Liver (tissue), 3 donors: ENCODE measurements at regions not wholly inside any gene's neighbourhood (a gene's known extent, or its start where the extent isn't known, plus 50 kb on each side); places are given as distances from the start of the nearest gene placed in this dataset.

Source experiments
- EGR1 ChIP-seq, 2 donors: IDR thresholded peaks; 2 replicates each; pipeline ENCODE4 v1.6.1; 2016 to 2018; ENCODE audit warnings: antibody characterized with exemption in 2 of 2, low read depth in 2 of 2
- GABPA ChIP-seq, 2 donors: IDR thresholded peaks in 1 of 2; conservative IDR thresholded peaks in 1 of 2; 2 replicates each; pipeline ENCODE4 v1.6.1; 2016; ENCODE audit warnings: antibody characterized with exemption in 2 of 2, mild to moderate bottlenecking in 1 of 2, moderate library complexity in 1 of 2
- HNF4A ChIP-seq, 2 donors: conservative IDR thresholded peaks; 2 replicates each; pipeline ENCODE4 v1.6.1; 2016; ENCODE audit warnings: antibody characterized with exemption in 2 of 2, mild to moderate bottlenecking in 2 of 2
- JUND ChIP-seq, 2 donors: IDR thresholded peaks; 2 replicates each; pipeline ENCODE4 v1.6.1; 2016; ENCODE audit warnings: antibody characterized with exemption in 2 of 2
- NR2F2 ChIP-seq: IDR thresholded peaks from 2 replicates; pipeline ENCODE4 v1.6.1; 2016; ENCODE audit warnings: antibody characterized with exemption
- RAD21 ChIP-seq, 2 donors: IDR thresholded peaks; 2 replicates each; pipeline ENCODE4 v1.6.1; 2016; ENCODE audit warnings: antibody characterized with exemption in 2 of 2, mild to moderate bottlenecking in 2 of 2
- SP1 ChIP-seq: IDR thresholded peaks from 2 replicates; pipeline ENCODE4 v1.6.1; 2018; ENCODE audit warnings: antibody characterized with exemption, mild to moderate bottlenecking
- TAF1 ChIP-seq: conservative IDR thresholded peaks from 2 replicates; pipeline ENCODE4 v1.6.1; 2016; ENCODE audit warnings: antibody characterized with exemption, mild to moderate bottlenecking
- YY1 ChIP-seq: IDR thresholded peaks from 2 replicates; pipeline ENCODE4 v1.6.1; 2016; ENCODE audit warnings: antibody characterized with exemption, mild to moderate bottlenecking
- TF ChIP-seq, protein P1 (sequence below): fragments of 150-350 bp; IDR thresholded peaks from 2 replicates; pipeline ENCODE4 v1.5.1; 2017; ENCODE audit warnings: improper control_type of control experiment, low read depth, low read length; ENCODE audit not compliant: missing input control
- TF ChIP-seq, protein P2 (sequence below): IDR thresholded peaks from 2 replicates; pipeline ENCODE4 v1.6.1; 2016; ENCODE audit warnings: antibody characterized with exemption, mild to moderate bottlenecking
- TF ChIP-seq, protein P3 (sequence below): IDR thresholded peaks from 2 replicates; pipeline ENCODE4 v1.6.1; 2016; ENCODE audit warnings: antibody characterized with exemption
- TF ChIP-seq, protein P4 (sequence below): IDR thresholded peaks from 2 replicates; pipeline ENCODE4 v1.6.1; 2016; ENCODE audit warnings: antibody characterized with exemption
- TF ChIP-seq, protein P5 (sequence below): IDR thresholded peaks from 2 replicates; pipeline ENCODE4 v1.6.1; 2016; ENCODE audit warnings: antibody characterized with exemption
- donor health status: healthy.
- donor health status: healthy.

DNA sequence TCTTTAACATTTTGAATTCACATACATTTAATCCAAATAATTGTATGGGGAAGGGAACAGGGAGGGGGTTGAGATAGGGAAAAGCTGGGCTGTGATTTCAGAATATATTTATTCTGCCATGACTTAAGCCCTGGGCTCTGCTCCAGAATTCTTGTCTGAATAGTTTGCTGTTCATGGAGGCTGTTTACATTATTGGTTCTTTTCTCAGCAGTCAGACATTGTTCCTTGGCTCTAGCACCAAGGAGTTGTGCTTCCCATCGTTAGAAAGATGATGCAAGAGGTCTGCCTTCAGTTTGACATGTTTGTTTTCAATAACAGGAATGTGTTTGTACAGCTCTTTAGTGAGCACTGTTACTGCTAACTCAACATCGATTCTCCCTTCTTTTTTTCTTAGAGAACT, 198.8 kb upstream of the CDYL start:
- no peak for TF ChIP-seq EGR1 (IDR thresholded peaks at IDR 0.05; ENCODE audit: low read depth in 2 of 2)
- TF ChIP-seq, protein P1, sequence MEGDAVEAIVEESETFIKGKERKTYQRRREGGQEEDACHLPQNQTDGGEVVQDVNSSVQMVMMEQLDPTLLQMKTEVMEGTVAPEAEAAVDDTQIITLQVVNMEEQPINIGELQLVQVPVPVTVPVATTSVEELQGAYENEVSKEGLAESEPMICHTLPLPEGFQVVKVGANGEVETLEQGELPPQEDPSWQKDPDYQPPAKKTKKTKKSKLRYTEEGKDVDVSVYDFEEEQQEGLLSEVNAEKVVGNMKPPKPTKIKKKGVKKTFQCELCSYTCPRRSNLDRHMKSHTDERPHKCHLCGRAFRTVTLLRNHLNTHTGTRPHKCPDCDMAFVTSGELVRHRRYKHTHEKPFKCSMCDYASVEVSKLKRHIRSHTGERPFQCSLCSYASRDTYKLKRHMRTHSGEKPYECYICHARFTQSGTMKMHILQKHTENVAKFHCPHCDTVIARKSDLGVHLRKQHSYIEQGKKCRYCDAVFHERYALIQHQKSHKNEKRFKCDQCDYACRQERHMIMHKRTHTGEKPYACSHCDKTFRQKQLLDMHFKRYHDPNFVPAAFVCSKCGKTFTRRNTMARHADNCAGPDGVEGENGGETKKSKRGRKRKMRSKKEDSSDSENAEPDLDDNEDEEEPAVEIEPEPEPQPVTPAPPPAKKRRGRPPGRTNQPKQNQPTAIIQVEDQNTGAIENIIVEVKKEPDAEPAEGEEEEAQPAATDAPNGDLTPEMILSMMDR = no peak
- peak; percentile 12 to 22 for TF ChIP-seq RAD21 (IDR thresholded peaks at IDR 0.05)
- no peak for TF ChIP-seq NR2F2
- TF ChIP-seq, protein P2, sequence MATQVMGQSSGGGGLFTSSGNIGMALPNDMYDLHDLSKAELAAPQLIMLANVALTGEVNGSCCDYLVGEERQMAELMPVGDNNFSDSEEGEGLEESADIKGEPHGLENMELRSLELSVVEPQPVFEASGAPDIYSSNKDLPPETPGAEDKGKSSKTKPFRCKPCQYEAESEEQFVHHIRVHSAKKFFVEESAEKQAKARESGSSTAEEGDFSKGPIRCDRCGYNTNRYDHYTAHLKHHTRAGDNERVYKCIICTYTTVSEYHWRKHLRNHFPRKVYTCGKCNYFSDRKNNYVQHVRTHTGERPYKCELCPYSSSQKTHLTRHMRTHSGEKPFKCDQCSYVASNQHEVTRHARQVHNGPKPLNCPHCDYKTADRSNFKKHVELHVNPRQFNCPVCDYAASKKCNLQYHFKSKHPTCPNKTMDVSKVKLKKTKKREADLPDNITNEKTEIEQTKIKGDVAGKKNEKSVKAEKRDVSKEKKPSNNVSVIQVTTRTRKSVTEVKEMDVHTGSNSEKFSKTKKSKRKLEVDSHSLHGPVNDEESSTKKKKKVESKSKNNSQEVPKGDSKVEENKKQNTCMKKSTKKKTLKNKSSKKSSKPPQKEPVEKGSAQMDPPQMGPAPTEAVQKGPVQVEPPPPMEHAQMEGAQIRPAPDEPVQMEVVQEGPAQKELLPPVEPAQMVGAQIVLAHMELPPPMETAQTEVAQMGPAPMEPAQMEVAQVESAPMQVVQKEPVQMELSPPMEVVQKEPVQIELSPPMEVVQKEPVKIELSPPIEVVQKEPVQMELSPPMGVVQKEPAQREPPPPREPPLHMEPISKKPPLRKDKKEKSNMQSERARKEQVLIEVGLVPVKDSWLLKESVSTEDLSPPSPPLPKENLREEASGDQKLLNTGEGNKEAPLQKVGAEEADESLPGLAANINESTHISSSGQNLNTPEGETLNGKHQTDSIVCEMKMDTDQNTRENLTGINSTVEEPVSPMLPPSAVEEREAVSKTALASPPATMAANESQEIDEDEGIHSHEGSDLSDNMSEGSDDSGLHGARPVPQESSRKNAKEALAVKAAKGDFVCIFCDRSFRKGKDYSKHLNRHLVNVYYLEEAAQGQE = no peak
- TF ChIP-seq, protein P3, sequence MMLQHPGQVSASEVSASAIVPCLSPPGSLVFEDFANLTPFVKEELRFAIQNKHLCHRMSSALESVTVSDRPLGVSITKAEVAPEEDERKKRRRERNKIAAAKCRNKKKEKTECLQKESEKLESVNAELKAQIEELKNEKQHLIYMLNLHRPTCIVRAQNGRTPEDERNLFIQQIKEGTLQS = no peak
- peak; percentile 23 for TF ChIP-seq YY1
- TF ChIP-seq TAF1 = no peak
- TF ChIP-seq GABPA (IDR thresholded peaks at IDR 0.05 in 1 of 2, conservative IDR thresholded peaks at IDR 0.05 in 1 of 2) = no peak
- TF ChIP-seq HNF4A (conservative IDR thresholded peaks at IDR 0.05) = no peak
- TF ChIP-seq SP1 = no peak
- TF ChIP-seq JUND (IDR thresholded peaks at IDR 0.05) = no peak
- TF ChIP-seq, protein P4, sequence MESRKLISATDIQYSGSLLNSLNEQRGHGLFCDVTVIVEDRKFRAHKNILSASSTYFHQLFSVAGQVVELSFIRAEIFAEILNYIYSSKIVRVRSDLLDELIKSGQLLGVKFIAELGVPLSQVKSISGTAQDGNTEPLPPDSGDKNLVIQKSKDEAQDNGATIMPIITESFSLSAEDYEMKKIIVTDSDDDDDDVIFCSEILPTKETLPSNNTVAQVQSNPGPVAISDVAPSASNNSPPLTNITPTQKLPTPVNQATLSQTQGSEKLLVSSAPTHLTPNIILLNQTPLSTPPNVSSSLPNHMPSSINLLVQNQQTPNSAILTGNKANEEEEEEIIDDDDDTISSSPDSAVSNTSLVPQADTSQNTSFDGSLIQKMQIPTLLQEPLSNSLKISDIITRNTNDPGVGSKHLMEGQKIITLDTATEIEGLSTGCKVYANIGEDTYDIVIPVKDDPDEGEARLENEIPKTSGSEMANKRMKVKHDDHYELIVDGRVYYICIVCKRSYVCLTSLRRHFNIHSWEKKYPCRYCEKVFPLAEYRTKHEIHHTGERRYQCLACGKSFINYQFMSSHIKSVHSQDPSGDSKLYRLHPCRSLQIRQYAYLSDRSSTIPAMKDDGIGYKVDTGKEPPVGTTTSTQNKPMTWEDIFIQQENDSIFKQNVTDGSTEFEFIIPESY = no peak
- TF ChIP-seq, protein P5, sequence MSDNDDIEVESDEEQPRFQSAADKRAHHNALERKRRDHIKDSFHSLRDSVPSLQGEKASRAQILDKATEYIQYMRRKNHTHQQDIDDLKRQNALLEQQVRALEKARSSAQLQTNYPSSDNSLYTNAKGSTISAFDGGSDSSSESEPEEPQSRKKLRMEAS = no peak
